HS-27A (cell line): ENCODE measurements at regions not wholly inside any gene's neighbourhood (a gene's known extent, or its start where the extent isn't known, plus 50 kb on each side); places are given as distances from the start of the nearest gene placed in this dataset.
"Not testable (repeated sequence)": the region's sequence is repeated elsewhere in the genome, so short reads cannot be mapped to it uniquely, and the experiment has no call there.

ENCODE experiments used
- DNase-seq: peaks from one replicate; pipeline ENCODE4 v3.0.0-alpha.2; 2012; ENCODE audit warnings: low read depth, missing footprints

DNA sequence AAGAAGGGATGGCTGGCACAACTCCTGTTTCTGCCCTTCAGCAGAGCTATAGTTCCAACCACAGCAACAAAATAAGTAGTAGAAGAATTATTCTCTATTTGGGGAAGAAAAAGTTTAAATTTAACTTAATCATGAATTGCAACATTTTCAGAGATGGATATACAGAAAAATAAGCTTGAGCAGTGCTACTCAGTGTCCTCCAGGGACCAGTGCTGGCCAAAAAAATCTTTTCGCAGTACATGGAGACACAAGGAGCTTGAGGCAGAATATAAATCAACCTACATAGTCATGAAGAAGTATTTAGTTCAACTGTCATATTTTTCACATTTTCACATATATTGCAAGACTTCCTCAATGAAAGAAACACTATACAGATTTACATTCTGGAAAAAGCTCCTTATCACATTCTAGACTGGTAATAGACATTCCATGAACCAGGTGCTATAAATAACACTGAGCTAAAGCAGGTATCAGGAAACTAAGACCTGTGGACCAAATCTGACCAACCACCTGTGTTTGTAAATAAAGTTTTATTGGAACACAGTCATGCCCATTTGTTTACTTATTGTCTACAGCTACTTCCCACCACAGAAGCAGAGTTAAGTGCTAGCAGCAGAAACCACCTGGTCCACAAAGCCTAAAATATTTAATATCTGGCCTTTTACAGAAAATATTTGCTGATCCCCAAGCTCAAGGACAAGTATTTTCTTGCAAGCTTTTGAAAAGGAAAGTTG, 101.9 kb downstream of the RGS21 start:
- no peak for DNase-seq

DNA sequence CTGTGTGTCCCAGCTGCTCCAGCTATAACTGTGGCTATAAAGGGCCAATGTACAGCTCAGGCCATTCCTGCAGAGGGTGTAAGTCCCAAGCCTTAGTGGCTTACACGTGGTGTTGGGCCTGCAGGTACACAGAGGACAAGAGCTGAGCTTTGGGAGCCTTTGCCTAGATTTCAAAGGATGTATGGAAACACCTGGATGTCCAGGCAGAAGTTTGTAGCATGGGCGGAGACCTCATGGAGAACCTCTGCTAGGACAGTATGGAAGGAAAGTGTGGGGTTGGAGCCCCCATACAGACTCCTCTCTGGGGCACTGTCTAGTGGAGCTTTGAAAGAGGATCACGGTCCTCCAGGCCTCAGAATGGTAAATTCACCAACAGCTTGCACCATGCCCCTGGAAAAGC, 113.9 kb downstream of the RGS21 start:
- DNase-seq, result no peak

DNA sequence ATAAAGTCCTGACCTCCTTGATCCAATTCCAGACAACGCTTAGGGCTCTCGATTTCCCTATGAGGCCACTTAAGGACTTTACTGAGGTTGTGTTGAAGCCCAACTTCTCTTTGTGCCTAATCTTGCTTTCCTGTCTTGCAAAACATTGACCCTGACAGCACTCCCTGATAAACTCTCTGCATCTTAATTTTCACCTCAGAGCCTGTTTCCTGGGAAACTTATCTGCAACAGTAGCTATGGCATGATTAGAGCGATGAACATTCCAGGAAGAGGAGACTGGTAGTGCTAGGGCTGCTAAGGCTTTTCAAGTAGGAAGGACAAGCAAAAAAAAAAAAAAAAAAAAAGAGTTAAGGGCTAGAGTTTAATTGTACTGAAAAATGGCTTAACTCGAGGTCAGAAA, 118.9 kb downstream of the RGS21 start:
- no peak for DNase-seq

- DNase-seq, result no peak
Measured at GRCh38 chr1:192436441-192437078, 119.8 kb downstream of the RGS21 start.

- no peak for DNase-seq
Measured at GRCh38 chr1:192438737-192439136, 121.9 kb downstream of the RGS21 start.

DNA sequence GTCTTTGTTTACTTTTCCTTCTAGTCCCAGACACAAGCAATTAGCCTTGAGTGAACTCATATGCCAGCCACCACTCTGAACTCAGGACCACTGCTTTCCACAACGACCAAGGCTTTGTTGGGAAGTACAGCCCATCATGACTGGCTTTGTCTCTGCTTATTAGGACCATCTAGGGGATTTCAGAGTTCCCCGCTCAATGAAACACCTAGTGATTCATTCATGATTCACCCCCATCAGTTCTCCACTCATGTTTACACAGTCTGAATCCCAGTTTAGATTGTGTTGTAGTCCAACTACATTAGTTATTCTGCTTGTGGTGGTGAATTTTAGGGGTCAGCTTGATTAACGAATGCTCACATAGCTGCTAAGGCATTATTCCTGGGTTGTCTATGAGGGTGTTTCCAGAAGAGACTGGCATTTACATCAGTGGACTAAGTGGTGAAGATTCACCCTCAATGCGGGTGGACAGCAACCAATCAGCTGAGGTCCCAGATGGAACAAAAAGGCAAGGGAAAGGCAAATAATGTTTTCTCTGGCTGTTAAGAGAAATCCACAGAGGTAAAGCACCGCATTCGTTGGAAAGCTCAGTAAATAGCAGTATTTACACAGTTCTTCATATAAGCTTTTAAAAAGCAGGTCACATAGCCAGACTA, 122.7 kb downstream of the RGS21 start:
- peak; percentile 49 for DNase-seq

DNA sequence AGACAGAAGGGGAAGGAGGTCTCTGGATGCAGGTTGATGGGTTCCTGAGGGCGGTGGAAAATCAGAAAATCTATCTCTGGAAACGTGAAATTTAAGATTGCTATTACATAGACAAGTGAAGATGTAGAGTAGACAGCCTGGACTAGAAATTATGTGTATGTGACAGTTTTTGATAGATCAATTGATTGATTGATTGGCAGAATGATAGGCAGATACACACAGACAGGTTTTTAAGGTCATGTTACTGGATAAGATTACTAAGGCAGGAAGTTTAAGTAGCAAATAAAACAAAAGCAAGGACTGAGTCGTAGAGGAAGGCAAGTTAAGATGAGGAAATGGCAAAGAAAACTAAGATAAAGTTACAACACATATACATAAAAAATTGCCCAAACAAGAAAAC, 124.7 kb downstream of the RGS21 start:
- DNase-seq, result no peak

DNA sequence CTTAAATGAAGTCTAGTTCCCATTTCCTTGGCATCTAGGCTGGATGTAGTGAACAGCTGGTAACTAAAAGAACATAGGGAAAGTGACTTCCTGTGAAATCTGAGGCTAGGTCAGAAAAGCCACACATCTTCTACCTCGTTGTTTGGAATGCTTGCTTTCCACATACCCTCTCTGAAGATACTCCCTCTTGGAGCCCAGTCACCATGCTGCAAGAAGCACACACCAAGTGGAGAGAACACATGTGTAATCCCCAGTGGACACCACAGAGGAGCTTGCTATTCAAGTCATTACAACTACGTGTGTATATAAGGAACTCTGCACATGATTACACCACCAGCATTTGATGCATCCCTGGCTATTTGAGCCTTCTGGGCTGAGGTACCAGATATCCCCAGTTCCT, 125.9 kb downstream of the RGS21 start:
- DNase-seq, result no peak

DNA sequence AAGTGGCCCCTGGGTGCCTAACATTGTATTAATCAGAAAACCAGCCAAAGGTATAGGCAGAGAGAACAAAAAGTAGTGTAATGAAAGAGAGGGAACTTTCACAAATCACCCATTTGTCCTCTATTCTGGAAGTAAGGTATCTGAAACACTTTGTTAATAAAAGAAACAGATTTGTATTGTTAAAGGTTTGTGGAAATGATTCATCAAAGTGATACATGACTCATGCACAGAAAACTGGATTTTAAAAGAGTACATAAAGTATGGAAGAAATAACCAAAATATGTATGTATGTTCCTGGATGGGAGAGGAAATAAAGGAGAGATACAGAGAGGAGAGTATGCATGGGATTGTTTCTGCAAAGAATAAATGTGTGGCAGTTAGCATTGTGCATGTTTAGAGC, 126.8 kb downstream of the RGS21 start:
- DNase-seq, result no peak

- DNase-seq, result no peak
Measured at GRCh38 chr1:192445241-192445640, 128.4 kb downstream of the RGS21 start.

GRCh38 chr1:192445839-192446489, 129.2 kb downstream of the RGS21 start:
- no peak for DNase-seq

GRCh38 chr1:192448026-192448578, 127.5 kb upstream of the RGS1 start:
- peak; percentile 45 for DNase-seq

GRCh38 chr1:192453360-192453992, 122.1 kb upstream of the RGS1 start:
- no peak for DNase-seq

- DNase-seq, result no peak
Measured at GRCh38 chr1:192459467-192459866, 116.1 kb upstream of the RGS1 start.

DNA sequence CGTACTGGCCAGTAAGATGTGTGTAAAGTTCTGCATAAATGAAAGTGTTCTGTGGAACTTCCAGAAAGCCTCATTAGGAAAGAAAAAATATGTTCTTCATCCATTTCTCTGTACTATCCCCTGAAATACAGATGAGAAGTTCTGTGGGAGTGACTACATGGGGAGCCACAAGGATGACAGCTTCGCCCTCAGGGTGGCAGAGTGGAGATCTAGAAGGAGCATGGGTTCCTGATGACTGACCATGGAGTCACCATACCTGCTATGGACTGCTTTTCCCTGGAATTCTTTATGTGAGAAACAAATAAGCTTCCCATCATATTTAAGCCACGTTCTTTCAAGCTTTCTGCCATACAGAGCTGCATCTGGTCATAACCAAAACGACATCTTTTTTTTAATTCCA, 113.9 kb upstream of the RGS1 start:
- no peak for DNase-seq

DNA sequence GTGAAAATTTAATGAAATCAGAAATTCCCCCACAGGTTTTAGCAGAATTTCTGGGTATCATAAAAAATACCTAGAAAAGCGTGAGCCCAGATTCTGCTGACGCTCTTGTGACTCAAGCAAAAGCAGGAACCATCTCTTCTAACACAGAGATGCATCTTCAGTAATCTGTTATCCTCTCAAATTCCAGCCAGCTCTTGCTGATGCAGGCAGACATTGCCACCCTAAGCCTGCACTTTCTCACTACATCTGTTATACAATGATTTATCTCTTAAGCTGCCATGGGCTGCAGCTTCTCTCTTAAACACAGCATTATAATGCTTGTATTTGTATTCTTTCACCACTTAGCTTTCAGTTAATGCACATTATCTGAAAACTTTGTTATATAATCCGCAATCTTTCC, 113.0 kb upstream of the RGS1 start:
- no peak for DNase-seq

GRCh38 chr1:192463661-192464060, 111.9 kb upstream of the RGS1 start:
- DNase-seq, result no peak

DNA sequence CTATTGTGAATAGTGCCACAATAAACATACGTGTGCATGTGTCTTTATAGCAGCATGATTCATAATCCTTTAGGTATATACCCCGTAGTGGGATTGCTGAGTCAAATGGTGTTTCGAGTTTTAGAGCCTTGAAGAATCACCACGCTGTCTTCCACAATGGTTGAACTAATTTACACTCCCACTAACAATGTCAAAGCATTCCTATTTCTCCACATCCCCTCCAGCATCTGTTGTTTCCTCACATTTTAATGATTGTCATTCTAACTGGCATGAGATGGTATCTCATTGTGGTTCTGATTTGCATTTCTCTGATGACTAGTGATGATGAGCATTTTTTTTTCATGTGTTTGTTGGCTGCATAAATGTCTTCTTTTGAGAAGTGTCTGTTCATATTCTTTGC, 110.4 kb upstream of the RGS1 start:
- not testable (repeated sequence) for DNase-seq

- DNase-seq, result no peak
Measured at GRCh38 chr1:192474080-192474683, 101.4 kb upstream of the RGS1 start.

- DNase-seq, result no peak
Measured at GRCh38 chr1:192475329-192475728, 100.2 kb upstream of the RGS1 start.

DNA sequence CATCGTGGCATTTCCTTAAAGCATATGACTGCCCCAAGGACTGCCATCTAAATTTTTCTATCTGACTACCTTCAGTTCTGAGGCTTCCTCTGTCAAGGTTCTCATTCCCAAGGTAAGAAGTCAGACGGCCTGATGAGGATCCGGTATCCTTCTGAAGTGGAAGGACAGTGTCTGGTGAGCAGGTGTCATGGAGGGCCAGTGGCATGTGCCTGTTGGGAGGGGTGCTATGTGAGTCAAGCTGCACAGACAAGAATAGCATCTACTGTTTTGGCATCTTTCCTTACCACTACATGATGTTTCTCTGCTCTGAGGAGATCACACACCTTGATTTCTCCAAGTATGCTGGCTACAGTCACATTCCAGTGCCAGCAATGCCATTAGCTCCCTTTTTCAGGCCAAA, 99.6 kb upstream of the RGS1 start:
- no peak for DNase-seq
